A549 (cell line): ENCODE measurements at regions not wholly inside any gene's neighbourhood (a gene's known extent, or its start where the extent isn't known, plus 50 kb on each side); places are given as distances from the start of the nearest gene placed in this dataset.
"Not testable (repeated sequence)": the region's sequence is repeated elsewhere in the genome, so short reads cannot be mapped to it uniquely, and the experiment has no call there.

Source experiments
- ATAC-seq, 2 experiments: fragments of 200-7000 bp in 1 of 2; fragments of >200 bp in 1 of 2; cut with Nextera tagmentation in 1 of 2; cut with Tn5 transposase in 1 of 2; 3 replicates each; pipeline versions ENCODE4 v1.8.0 to v1.9.1; 2018 to 2020; ENCODE audit warnings: mild to moderate bottlenecking in 1 of 2, moderate library complexity in 1 of 2
- CTCF ChIA-PET: fragments of 300-600 bp; sonication (Branson Sonifier 250); formaldehyde crosslinking; extraction: SDS; loops from one replicate; lab custom pipeline; 2021; ENCODE audit warnings: antibody characterized with exemption, inconsistent platforms; lab: Yijun Ruan, JAX
- POLR2A ChIA-PET: fragments of 350-600 bp; formaldehyde crosslinking; extraction: SDS; loops from one replicate; lab custom pipeline; 2021; ENCODE audit warnings: antibody characterized with exemption, inconsistent platforms; lab: Yijun Ruan, JAX
- DNase-seq, 2 experiments: peaks; one replicate each; pipeline versions ENCODE4 v3.0.0 to v3.0.0-alpha.2; 2011 to 2016; ENCODE audit warnings: low read depth in 1 of 2, low spot score in 1 of 2
- FAIRE-seq: peaks from 2 replicates; lab custom pipeline; 2011; peaks lifted over from hg19 to GRCh38; lab: Jason Lieb, UNC
- H3K27ac ChIP-seq, 2 experiments: fragments of >200 bp; sonication (Bioruptor Twin); formaldehyde crosslinking; 3 replicates each; pipeline ENCODE4 v1.5.1; 2016 to 2017
- H3K4me1 ChIP-seq: fragments of >200 bp; sonication (Bioruptor Twin); formaldehyde crosslinking; 3 replicates; pipeline ENCODE4 v1.6.1; 2016
- H3K4me2 ChIP-seq: fragments of >200 bp; sonication (Bioruptor Twin); formaldehyde crosslinking; 3 replicates; pipeline ENCODE4 v1.6.1; 2016
- H3K4me3 ChIP-seq: fragments of >200 bp; sonication (Bioruptor Twin); formaldehyde crosslinking; 3 replicates; pipeline ENCODE4 v1.5.1; 2016
- H3K9me3 ChIP-seq: fragments of >200 bp; sonication (Bioruptor Twin); formaldehyde crosslinking; 3 replicates; pipeline ENCODE4 v1.6.1; 2016
- BHLHE40 ChIP-seq: IDR thresholded peaks from 2 replicates; pipeline ENCODE4 v1.6.1; 2012; ENCODE audit warnings: low read depth, low read length, inconsistent platforms
- EHMT2 ChIP-seq: fragments of 200-600 bp; sonication (generic); IDR thresholded peaks from 2 replicates; pipeline ENCODE4 v1.6.1; 2016; ENCODE audit warnings: antibody characterized with exemption, low read depth, mild to moderate bottlenecking, moderate library complexity
- FOSB ChIP-seq: fragments of 250-450 bp; sonication (Bioruptor Pico); IDR thresholded peaks from 2 replicates; pipeline ENCODE4 v1.5.0; 2020; ENCODE audit warnings: mild to moderate bottlenecking, moderate library complexity
- FOSL2 ChIP-seq, 2 experiments: fragments of 450-650 bp in 1 of 2; fragments of >200 bp in 1 of 2; sonication (Bioruptor Twin) in 1 of 2; formaldehyde crosslinking; IDR thresholded peaks; 2 replicates each; pipeline versions ENCODE4 v1.5.0 to v1.6.1; 2016 to 2020; ENCODE audit warnings: mild to moderate bottlenecking in 1 of 2, moderate library complexity in 1 of 2
- GATA3 ChIP-seq: IDR thresholded peaks from 2 replicates; pipeline ENCODE4 v1.6.1; 2012; ENCODE audit warnings: borderline replicate concordance
- HDAC2 ChIP-seq: fragments of 200-600 bp; sonication (generic); IDR thresholded peaks from 2 replicates; pipeline ENCODE4 v1.6.1; 2016
- HEYL ChIP-seq: fragments of 250-450 bp; sonication (Bioruptor Pico); IDR thresholded peaks from 2 replicates; pipeline ENCODE4 v1.8.0; 2021; ENCODE audit warnings: mild to moderate bottlenecking, moderate library complexity
- HMGXB4 ChIP-seq: fragments of 250-450 bp; sonication (Bioruptor Pico); IDR thresholded peaks from 2 replicates; pipeline ENCODE4 v1.5.0; 2021; ENCODE audit warnings: mild to moderate bottlenecking, moderate library complexity, borderline replicate concordance
- HOXB13 ChIP-seq: fragments of 250-450 bp; sonication (Bioruptor Pico); IDR thresholded peaks from 2 replicates; pipeline ENCODE4 v1.5.0; 2020; ENCODE audit warnings: low read depth, mild to moderate bottlenecking, moderate library complexity
- JUN ChIP-seq, 2 experiments: fragments of >200 bp; sonication (Bioruptor Twin); formaldehyde crosslinking; IDR thresholded peaks; 2 replicates in 1 of 2; 3 replicates in 1 of 2; pipeline ENCODE4 v1.6.1; 2016 to 2017
- MAFK ChIP-seq: fragments of 450-650 bp; IDR thresholded peaks from 2 replicates; pipeline ENCODE4 v1.6.1; 2014; ENCODE audit not compliant: partially characterized antibody
- MAZ ChIP-seq: fragments of 150-350 bp; IDR thresholded peaks from 2 replicates; pipeline ENCODE4 v1.6.1; 2014; ENCODE audit warnings: antibody characterized with exemption, low read depth, low read length, borderline replicate concordance
- NFE2L2 ChIP-seq: fragments of 150-350 bp; conservative IDR thresholded peaks from 2 replicates; pipeline ENCODE4 v1.6.1; 2014; ENCODE audit warnings: low read length
- NR3C1 ChIP-seq: fragments of >200 bp; sonication (Bioruptor Twin); formaldehyde crosslinking; IDR thresholded peaks from 3 replicates; pipeline ENCODE4 v1.6.1; 2017
- RAD21 ChIP-seq, 2 experiments: fragments of >200 bp in 1 of 2; sonication (Bioruptor Twin) in 1 of 2; formaldehyde crosslinking in 1 of 2; IDR thresholded peaks in 1 of 2; conservative IDR thresholded peaks in 1 of 2; 2 replicates in 1 of 2; 3 replicates in 1 of 2; pipeline ENCODE4 v1.6.1; 2012 to 2018; ENCODE audit warnings: inconsistent platforms in 1 of 2
- RCOR1 ChIP-seq: fragments of 150-350 bp; IDR thresholded peaks from 2 replicates; pipeline ENCODE4 v1.6.1; 2014; ENCODE audit warnings: antibody characterized with exemption, low read length, low read depth
- REST ChIP-seq: fragments of 200-600 bp; sonication (generic); IDR thresholded peaks from 2 replicates; pipeline ENCODE4 v1.6.1; 2016; ENCODE audit warnings: antibody characterized with exemption, mild to moderate bottlenecking, moderate library complexity
- RNF2 ChIP-seq: fragments of 200-600 bp; sonication (generic); IDR thresholded peaks from 2 replicates; pipeline ENCODE4 v1.6.1; 2016; ENCODE audit warnings: low read depth, mild to moderate bottlenecking, antibody characterized with exemption, moderate library complexity, borderline replicate concordance
- SMC3 ChIP-seq: fragments of >200 bp; sonication (Bioruptor Twin); formaldehyde crosslinking; IDR thresholded peaks from 3 replicates; pipeline ENCODE4 v1.6.1; 2018; ENCODE audit warnings: inconsistent platforms
- ZC3H11A ChIP-seq: fragments of 450-650 bp; IDR thresholded peaks from 2 replicates; pipeline ENCODE4 v1.6.1; 2014; ENCODE audit warnings: antibody characterized with exemption, mild to moderate bottlenecking
- ZFP36 ChIP-seq: fragments of 450-650 bp; IDR thresholded peaks from 2 replicates; pipeline ENCODE4 v1.6.1; 2014; ENCODE audit warnings: borderline replicate concordance; ENCODE audit not compliant: partially characterized antibody
- ZNF302 ChIP-seq: fragments of 250-450 bp; sonication (Bioruptor Pico); IDR thresholded peaks from 2 replicates; pipeline ENCODE4 v1.9.0; 2021; ENCODE audit warnings: inconsistent platforms, mild to moderate bottlenecking, moderate library complexity
- WGBS: methylation state at CpG from one replicate; pipeline ENCODE4 v1.1.6; 2017; ENCODE audit errors: missing lambda C conversion rate; 5-methylcytosine and 5-hydroxymethylcytosine counted together
- TF ChIP-seq, protein P1 (sequence below): IDR thresholded peaks from 2 replicates; pipeline ENCODE4 v1.6.1; 2012; ENCODE audit warnings: low read depth, borderline replicate concordance

GRCh38 chr2:132270981-132271546 is 109.3 kb upstream of the ANKRD30BL start:
- CTCF ChIA-PET: no interaction called here
- POLR2A ChIA-PET: no interaction called here
- no peak for DNase-seq
- no peak for FAIRE-seq
- Histone ChIP-seq H3K4me3 (no peak overlapping the region), H3K27ac (no peak overlapping the region), H3K4me2 (no peak overlapping the region), H3K9me3 (no peaks in the 10 kb centered on the region), H3K4me1 (0 out of 3 replicates have a peak, but pooled peaks cover 3% of the 10 kb centered on the region)
- no peak for ATAC-seq
- TF ChIP-seq HOXB13: no peak
- no peak for TF ChIP-seq FOSB (CRISPR knock-in tag)
- no peak for TF ChIP-seq HEYL (CRISPR knock-in tag)
- TF ChIP-seq SMC3: no peak
- TF ChIP-seq NFE2L2: no peak
- no peak for TF ChIP-seq HMGXB4
- no peak for TF ChIP-seq EHMT2

- ATAC-seq, CTCF ChIA-PET, FAIRE-seq, H3K9me3 ChIP-seq, H3K27ac ChIP-seq, H3K4me3 ChIP-seq, H3K4me1 ChIP-seq, DNase-seq, H3K4me2 ChIP-seq, POLR2A ChIA-PET: not testable (repeated sequence)
- WGBS: 79% methylated on average over 11 of the region's 11 CpGs
Observed at GRCh38 chr2:132271794-132272193, 110.0 kb upstream of the ANKRD30BL start.

DNA sequence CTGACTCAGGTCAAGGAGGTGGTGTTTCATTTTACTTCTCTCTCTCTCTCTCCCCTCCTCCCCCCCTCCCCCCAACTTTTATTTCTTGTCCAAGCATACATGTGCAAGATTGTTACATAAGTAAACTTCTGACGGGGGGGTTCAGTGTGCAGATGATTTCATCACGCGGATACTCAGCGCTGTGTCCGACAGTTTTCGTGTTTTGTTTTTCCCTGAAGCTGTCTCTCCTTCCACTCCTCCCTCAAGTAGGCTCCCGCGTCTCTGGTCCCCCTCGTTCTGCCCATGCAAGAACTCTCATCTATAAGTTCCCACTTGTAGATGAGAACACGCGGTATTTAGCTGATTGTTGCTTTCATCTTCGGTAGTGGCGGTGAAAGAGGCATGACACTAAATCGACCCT is 111.0 kb upstream of the ANKRD30BL start:
- POLR2A ChIA-PET: no interaction called here
- Histone ChIP-seq H3K4me2 (no peak overlapping the region), H3K4me1 (0 out of 3 replicates have a peak, but pooled peaks cover 3% of the 10 kb centered on the region), H3K27ac (no peak overlapping the region), H3K9me3 (no peaks in the 10 kb centered on the region), H3K4me3 (no peak overlapping the region)
- CTCF ChIA-PET: no interaction called here
- no peak for FAIRE-seq
- no peak for DNase-seq
- 63% methylated on average over 14 of the region's 14 CpGs for WGBS
- TF ChIP-seq ZNF302 (CRISPR knock-in tag) (no peak), MAZ (no peak), JUN (IDR thresholded peaks at IDR 0.05) (no peak), RAD21 (conservative IDR thresholded peaks at IDR 0.05 in 1 of 2, IDR thresholded peaks at IDR 0.05 in 1 of 2) (no peak), RCOR1 (no peak), FOSL2 (IDR thresholded peaks at IDR 0.05) (no peak), FOSL2 (CRISPR knock-in tag; IDR thresholded peaks at IDR 0.05) (no peak), NR3C1 (no peak), RNF2 (no peak), HDAC2 (no peak), NFE2L2 (no peak), GATA3 (no peak), BHLHE40 (no peak), MAFK (no peak), ZFP36 (no peak), ZC3H11A (no peak), REST (no peak)
- TF ChIP-seq, protein P1, sequence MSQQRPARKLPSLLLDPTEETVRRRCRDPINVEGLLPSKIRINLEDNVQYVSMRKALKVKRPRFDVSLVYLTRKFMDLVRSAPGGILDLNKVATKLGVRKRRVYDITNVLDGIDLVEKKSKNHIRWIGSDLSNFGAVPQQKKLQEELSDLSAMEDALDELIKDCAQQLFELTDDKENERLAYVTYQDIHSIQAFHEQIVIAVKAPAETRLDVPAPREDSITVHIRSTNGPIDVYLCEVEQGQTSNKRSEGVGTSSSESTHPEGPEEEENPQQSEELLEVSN: no peak
- no peak for ATAC-seq

DNA sequence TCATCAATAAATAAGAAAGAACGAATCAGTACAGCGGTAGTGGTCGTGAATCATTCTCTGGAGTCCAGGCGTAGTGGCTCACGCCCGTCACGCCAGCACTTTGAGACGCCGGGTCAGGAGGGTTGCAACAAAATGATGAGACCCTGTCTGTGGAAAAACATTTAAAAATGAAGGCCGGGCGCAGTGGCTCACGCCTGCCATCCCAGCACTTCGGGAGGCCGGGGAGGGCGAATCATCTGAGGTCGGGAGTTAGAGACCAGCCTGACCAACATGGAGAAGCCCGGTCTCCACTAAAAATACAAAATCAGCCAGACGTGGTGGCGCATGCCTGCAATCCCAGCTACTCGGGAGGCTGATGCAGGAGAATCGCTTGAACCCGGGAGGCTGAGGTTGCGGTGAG is 111.8 kb upstream of the ANKRD30BL start:
- H3K27ac ChIP-seq, H3K4me2 ChIP-seq, H3K4me1 ChIP-seq, H3K4me3 ChIP-seq, POLR2A ChIA-PET, ATAC-seq, DNase-seq, FAIRE-seq, H3K9me3 ChIP-seq, CTCF ChIA-PET: not testable (repeated sequence)
- 92% methylated on average over 23 of the region's 23 CpGs for WGBS
